Astrocyte (in vitro differentiated cells and primary cell): ENCODE measurements at regions not wholly inside any gene's neighbourhood (a gene's known extent, or its start where the extent isn't known, plus 50 kb on each side); places are given as distances from the start of the nearest gene placed in this dataset.
"Not testable (repeated sequence)": the region's sequence is repeated elsewhere in the genome, so short reads cannot be mapped to it uniquely, and the experiment has no call there.

Experiments
- DNase-seq: peaks from one replicate; pipeline ENCODE4 v3.0.0-alpha.2; 2010; ENCODE audit warnings: low read depth
- FAIRE-seq: peaks from 2 replicates; lab custom pipeline; 2011; peaks lifted over from hg19 to GRCh38; lab: Jason Lieb, UNC
- H2AFZ ChIP-seq: 2 replicates; pipeline ENCODE4 v1.6.0; 2012; ENCODE audit warnings: low read depth, low read length, inconsistent platforms
- H3K27ac ChIP-seq: 2 replicates; pipeline ENCODE4 v1.5.1; 2011; ENCODE audit warnings: low read depth, low read length, inconsistent platforms
- H3K27me3 ChIP-seq: 2 replicates; pipeline ENCODE4 v1.6.0; 2011; ENCODE audit warnings: low read length, inconsistent platforms; ENCODE audit not compliant: insufficient read depth
- H3K36me3 ChIP-seq: 2 replicates; pipeline ENCODE4 v1.5.1; 2011; ENCODE audit warnings: low read length, inconsistent platforms; ENCODE audit not compliant: insufficient read depth
- H3K4me1 ChIP-seq: 2 replicates; pipeline ENCODE4 v1.5.1; 2011; ENCODE audit warnings: low read length, inconsistent platforms; ENCODE audit not compliant: insufficient read depth
- H3K4me2 ChIP-seq: 2 replicates; pipeline ENCODE4 v1.6.0; 2012; ENCODE audit warnings: low read length, inconsistent platforms
- H3K4me3 ChIP-seq: 2 replicates; pipeline ENCODE4 v1.5.1; 2011; ENCODE audit warnings: low read depth, mild to moderate bottlenecking, low read length, inconsistent platforms; ENCODE audit not compliant: insufficient read depth
- H3K79me2 ChIP-seq: 2 replicates; pipeline ENCODE4 v1.6.0; 2012; ENCODE audit warnings: mild to moderate bottlenecking, low read length, inconsistent platforms; ENCODE audit not compliant: insufficient read depth
- H3K9ac ChIP-seq: 2 replicates; pipeline ENCODE4 v1.6.0; 2012; ENCODE audit warnings: mild to moderate bottlenecking, low read length, inconsistent platforms
- H3K9me3 ChIP-seq: 2 replicates; pipeline ENCODE4 v1.5.1; 2012; ENCODE audit warnings: low read depth, mild to moderate bottlenecking, low read length, inconsistent platforms; ENCODE audit not compliant: insufficient read depth
- H4K20me1 ChIP-seq: 2 replicates; pipeline ENCODE4 v1.6.0; 2012; ENCODE audit warnings: low read length, inconsistent platforms; ENCODE audit not compliant: insufficient read depth
- H3K27ac Mint-ChIP-seq: one replicate; pipeline ENCODE4 v1.8.0; 2021; ENCODE audit warnings: mild to moderate bottlenecking, mixed read lengths; ENCODE audit not compliant: unreplicated experiment
- H3K27me3 Mint-ChIP-seq: one replicate; pipeline ENCODE4 v1.8.0; 2021; ENCODE audit warnings: low read depth, mixed read lengths; ENCODE audit not compliant: unreplicated experiment
- H3K36me3 Mint-ChIP-seq: one replicate; pipeline ENCODE4 v1.8.0; 2021; ENCODE audit warnings: low read depth, mixed read lengths; ENCODE audit not compliant: unreplicated experiment
- H3K4me1 Mint-ChIP-seq: one replicate; pipeline ENCODE4 v1.8.0; 2021; ENCODE audit warnings: low read depth, mixed read lengths; ENCODE audit not compliant: unreplicated experiment
- H3K4me3 Mint-ChIP-seq: one replicate; pipeline ENCODE4 v1.8.0; 2021; ENCODE audit warnings: mild to moderate bottlenecking, moderate library complexity, mixed read lengths; ENCODE audit not compliant: unreplicated experiment
- H3K9me3 Mint-ChIP-seq: one replicate; pipeline ENCODE4 v1.8.0; 2021; ENCODE audit warnings: mild to moderate bottlenecking, mixed read lengths; ENCODE audit not compliant: unreplicated experiment
- CTCF ChIP-seq: IDR thresholded peaks from 2 replicates; pipeline ENCODE4 v1.5.1; 2011; ENCODE audit warnings: low read depth, mild to moderate bottlenecking, inconsistent platforms, low read length, moderate library complexity; ENCODE audit not compliant: insufficient read depth
- EZH2 ChIP-seq: IDR thresholded peaks from 2 replicates; pipeline ENCODE4 v1.6.1; 2012; ENCODE audit warnings: mild to moderate bottlenecking, low read length, inconsistent platforms; ENCODE audit not compliant: insufficient read depth

GRCh38 chr17:28261219-28261618 lies 57.8 kb upstream of the TMEM97 start:
- Histone ChIP-seq H4K20me1 (no peaks in the 10 kb centered on the region), H3K36me3 (no peaks in the 10 kb centered on the region), H3K9ac (no peak overlapping the region), H3K4me1 (no peaks in the 10 kb centered on the region), H3K9me3 (peaks cover 5% of the 10 kb centered on the region), H3K27ac (no peak overlapping the region), H2AFZ (no peak overlapping the region), H3K79me2 (no peaks in the 10 kb centered on the region), H3K4me2 (no peak overlapping the region), H3K27me3 (peaks cover 13% of the 10 kb centered on the region), H3K4me3 (no peak overlapping the region)
- TF ChIP-seq CTCF, result no peak
- no peak for TF ChIP-seq EZH2
- Mint-ChIP-seq H3K36me3 (no peaks in the 10 kb centered on the region), H3K4me1 (no peaks in the 10 kb centered on the region), H3K4me3 (no peak overlapping the region), H3K27me3 (peaks cover 19% of the 10 kb centered on the region), H3K9me3 (peaks cover 22% of the 10 kb centered on the region), H3K27ac (no peak overlapping the region)
- FAIRE-seq (no peak), DNase-seq (no peak)

- H3K4me3 ChIP-seq, H3K27ac Mint-ChIP-seq, H3K36me3 ChIP-seq, H4K20me1 ChIP-seq, H3K79me2 ChIP-seq, DNase-seq, H3K9me3 ChIP-seq, H3K27ac ChIP-seq, FAIRE-seq, H2AFZ ChIP-seq, H3K4me1 ChIP-seq, H3K36me3 Mint-ChIP-seq, H3K4me2 ChIP-seq, H3K4me1 Mint-ChIP-seq, H3K9ac ChIP-seq, H3K27me3 ChIP-seq, H3K4me3 Mint-ChIP-seq: not testable (repeated sequence)
- H3K9me3 Mint-ChIP-seq, result peaks cover 27% of the 10 kb centered on the region
- peaks cover 13% of the 10 kb centered on the region for H3K27me3 Mint-ChIP-seq
Observed at GRCh38 chr17:28262123-28262745, 56.8 kb upstream of the TMEM97 start.

- FAIRE-seq, H3K27ac ChIP-seq, H3K27ac Mint-ChIP-seq, H3K4me3 ChIP-seq, H3K4me2 ChIP-seq, H3K9me3 ChIP-seq, H3K4me1 Mint-ChIP-seq, H3K27me3 ChIP-seq, H4K20me1 ChIP-seq, H3K36me3 ChIP-seq, H2AFZ ChIP-seq, H3K4me3 Mint-ChIP-seq, DNase-seq, H3K79me2 ChIP-seq, H3K9ac ChIP-seq, H3K27me3 Mint-ChIP-seq, H3K36me3 Mint-ChIP-seq, H3K4me1 ChIP-seq: not testable (repeated sequence)
- H3K9me3 Mint-ChIP-seq, result peaks cover 43% of the 10 kb centered on the region
Observed at GRCh38 chr17:28264902-28265548, 54.0 kb upstream of the TMEM97 start.

- H3K4me3 Mint-ChIP-seq, H3K27ac ChIP-seq, H3K36me3 Mint-ChIP-seq, H3K9me3 ChIP-seq, H3K4me1 Mint-ChIP-seq, H3K79me2 ChIP-seq, H4K20me1 ChIP-seq, H3K27ac Mint-ChIP-seq, DNase-seq, FAIRE-seq, H3K36me3 ChIP-seq, H3K4me1 ChIP-seq, H3K4me2 ChIP-seq, H2AFZ ChIP-seq, H3K9ac ChIP-seq, H3K4me3 ChIP-seq: not testable (repeated sequence)
- peaks cover 18% of the 10 kb centered on the region for H3K27me3 Mint-ChIP-seq
- peaks cover 19% of the 10 kb centered on the region for H3K27me3 ChIP-seq
- H3K9me3 Mint-ChIP-seq, result peaks cover 47% of the 10 kb centered on the region
Observed at GRCh38 chr17:28265856-28266546, 53.0 kb upstream of the TMEM97 start.

- H3K9ac ChIP-seq, FAIRE-seq, H3K27ac ChIP-seq, H3K4me3 ChIP-seq, H3K4me3 Mint-ChIP-seq, H4K20me1 ChIP-seq, H3K4me1 ChIP-seq, H3K36me3 ChIP-seq, H3K4me1 Mint-ChIP-seq, H3K79me2 ChIP-seq, H3K36me3 Mint-ChIP-seq, H2AFZ ChIP-seq, H3K27ac Mint-ChIP-seq, DNase-seq, H3K9me3 ChIP-seq, H3K4me2 ChIP-seq: not testable (repeated sequence)
- H3K27me3 ChIP-seq, result peaks cover 22% of the 10 kb centered on the region
- Mint-ChIP-seq H3K27me3 (peaks cover 23% of the 10 kb centered on the region), H3K9me3 (peaks cover 49% of the 10 kb centered on the region)
Observed at GRCh38 chr17:28266547-28266920, 52.5 kb upstream of the TMEM97 start.
